Midbrain (tissue), 1 donor: ENCODE measurements at regions not wholly inside any gene's neighbourhood (a gene's known extent, or its start where the extent isn't known, plus 50 kb on each side); places are given as distances from the start of the nearest gene placed in this dataset.

Source experiments
- DNase-seq: peaks from one replicate; lab custom pipeline; 2025; lab: John Stamatoyannopoulos, UW

GRCh38 chr3:22994781-22995180, 208.3 kb upstream of the UBE2E2 start:
- DNase-seq: no peak

- DNase-seq: no peak
Measured at GRCh38 chr3:22996920-22997571, 206.1 kb upstream of the UBE2E2 start.

GRCh38 chr3:23000371-23000770, 202.8 kb upstream of the UBE2E2 start:
- no peak for DNase-seq

- DNase-seq: no peak
Measured at GRCh38 chr3:23002151-23002550, 201.0 kb upstream of the UBE2E2 start.

GRCh38 chr3:23002836-23003732, 200.0 kb upstream of the UBE2E2 start:
- DNase-seq: peak; percentile 38

- DNase-seq: no peak
Measured at GRCh38 chr3:23003733-23004046, 199.4 kb upstream of the UBE2E2 start.

- no peak for DNase-seq
Measured at GRCh38 chr3:23004971-23005370, 198.2 kb upstream of the UBE2E2 start.

- no peak for DNase-seq
Measured at GRCh38 chr3:23017801-23018200, 185.3 kb upstream of the UBE2E2 start.

- no peak for DNase-seq
Measured at GRCh38 chr3:23019596-23020300, 183.4 kb upstream of the UBE2E2 start.

GRCh38 chr3:23028294-23028693, 174.8 kb upstream of the UBE2E2 start:
- no peak for DNase-seq

- no peak for DNase-seq
Measured at GRCh38 chr3:23029001-23029400, 174.1 kb upstream of the UBE2E2 start.

GRCh38 chr3:23035927-23036640, 167.0 kb upstream of the UBE2E2 start:
- no peak for DNase-seq

GRCh38 chr3:23036728-23037127, 166.4 kb upstream of the UBE2E2 start:
- DNase-seq: no peak

GRCh38 chr3:23038471-23038870, 164.7 kb upstream of the UBE2E2 start:
- no peak for DNase-seq

- DNase-seq: no peak
Measured at GRCh38 chr3:23041918-23042696, 161.0 kb upstream of the UBE2E2 start.

GRCh38 chr3:23044463-23044862, 158.7 kb upstream of the UBE2E2 start:
- DNase-seq: no peak

GRCh38 chr3:23046536-23046935, 156.6 kb upstream of the UBE2E2 start:
- no peak for DNase-seq

- no peak for DNase-seq
Measured at GRCh38 chr3:23051240-23052140, 151.6 kb upstream of the UBE2E2 start.

GRCh38 chr3:23052208-23052607, 150.9 kb upstream of the UBE2E2 start:
- no peak for DNase-seq

GRCh38 chr3:23052620-23053019, 150.5 kb upstream of the UBE2E2 start:
- no peak for DNase-seq
